ENCODE measurements at regions not wholly inside any gene's neighbourhood (a gene's known extent, or its start where the extent isn't known, plus 50 kb on each side); places are given as distances from the start of the nearest gene placed in this dataset.

DNA sequence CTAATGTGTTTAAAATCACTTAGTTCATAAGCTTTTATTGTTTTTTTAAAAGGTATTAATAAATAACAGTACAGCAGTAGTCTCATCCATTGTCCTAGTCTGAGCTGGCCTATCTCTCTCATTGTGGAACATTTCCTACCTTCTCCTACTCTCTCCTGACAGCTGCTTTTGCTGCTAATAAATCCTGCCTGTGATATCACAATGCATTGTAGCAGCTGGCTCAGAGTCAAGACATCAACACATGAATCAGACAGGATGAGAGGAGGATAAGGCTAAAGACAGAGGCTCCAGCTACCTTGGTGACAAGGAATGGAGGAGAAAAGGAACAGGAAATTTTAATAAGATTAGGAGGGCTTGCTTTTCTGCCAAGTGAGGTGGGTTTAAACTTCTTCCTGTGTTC, 626.1 kb downstream of the HS3ST4 start:
- DNase-seq (ENCODE audit: low read depth) = no peak
- H3K4me3 ChIP-seq (ENCODE audit: low read depth, low read length) = no peak overlapping the region
- TF ChIP-seq, protein P1, sequence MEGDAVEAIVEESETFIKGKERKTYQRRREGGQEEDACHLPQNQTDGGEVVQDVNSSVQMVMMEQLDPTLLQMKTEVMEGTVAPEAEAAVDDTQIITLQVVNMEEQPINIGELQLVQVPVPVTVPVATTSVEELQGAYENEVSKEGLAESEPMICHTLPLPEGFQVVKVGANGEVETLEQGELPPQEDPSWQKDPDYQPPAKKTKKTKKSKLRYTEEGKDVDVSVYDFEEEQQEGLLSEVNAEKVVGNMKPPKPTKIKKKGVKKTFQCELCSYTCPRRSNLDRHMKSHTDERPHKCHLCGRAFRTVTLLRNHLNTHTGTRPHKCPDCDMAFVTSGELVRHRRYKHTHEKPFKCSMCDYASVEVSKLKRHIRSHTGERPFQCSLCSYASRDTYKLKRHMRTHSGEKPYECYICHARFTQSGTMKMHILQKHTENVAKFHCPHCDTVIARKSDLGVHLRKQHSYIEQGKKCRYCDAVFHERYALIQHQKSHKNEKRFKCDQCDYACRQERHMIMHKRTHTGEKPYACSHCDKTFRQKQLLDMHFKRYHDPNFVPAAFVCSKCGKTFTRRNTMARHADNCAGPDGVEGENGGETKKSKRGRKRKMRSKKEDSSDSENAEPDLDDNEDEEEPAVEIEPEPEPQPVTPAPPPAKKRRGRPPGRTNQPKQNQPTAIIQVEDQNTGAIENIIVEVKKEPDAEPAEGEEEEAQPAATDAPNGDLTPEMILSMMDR (IDR thresholded peaks at IDR 0.05; ENCODE audit: control insufficient read depth, extremely low read depth, insufficient read depth) = no peak

DNA sequence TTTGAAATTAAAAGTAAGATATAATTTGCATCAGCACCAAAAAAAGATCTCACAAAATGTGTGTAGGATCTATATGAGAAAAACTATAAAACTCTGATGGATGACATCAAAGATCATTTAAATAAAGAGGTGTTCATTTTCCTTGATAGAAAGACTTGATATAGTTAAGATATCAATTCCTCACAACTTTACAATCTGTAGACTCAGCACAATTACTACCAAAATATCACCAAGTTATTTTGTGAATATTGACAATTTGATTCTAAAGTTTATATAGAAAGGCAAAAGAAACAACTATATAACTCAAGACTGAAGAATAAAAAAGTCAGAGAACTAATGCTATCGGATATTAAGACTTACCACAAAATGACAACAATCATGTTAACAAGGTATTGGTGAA, 638.9 kb downstream of the HS3ST4 start:
- H3K4me3 ChIP-seq (ENCODE audit: low read depth, low read length) = no peak overlapping the region
- TF ChIP-seq, protein P1 (IDR thresholded peaks at IDR 0.05; ENCODE audit: control insufficient read depth, extremely low read depth, insufficient read depth) = no peak
- no peak for DNase-seq (ENCODE audit: low read depth)

DNA sequence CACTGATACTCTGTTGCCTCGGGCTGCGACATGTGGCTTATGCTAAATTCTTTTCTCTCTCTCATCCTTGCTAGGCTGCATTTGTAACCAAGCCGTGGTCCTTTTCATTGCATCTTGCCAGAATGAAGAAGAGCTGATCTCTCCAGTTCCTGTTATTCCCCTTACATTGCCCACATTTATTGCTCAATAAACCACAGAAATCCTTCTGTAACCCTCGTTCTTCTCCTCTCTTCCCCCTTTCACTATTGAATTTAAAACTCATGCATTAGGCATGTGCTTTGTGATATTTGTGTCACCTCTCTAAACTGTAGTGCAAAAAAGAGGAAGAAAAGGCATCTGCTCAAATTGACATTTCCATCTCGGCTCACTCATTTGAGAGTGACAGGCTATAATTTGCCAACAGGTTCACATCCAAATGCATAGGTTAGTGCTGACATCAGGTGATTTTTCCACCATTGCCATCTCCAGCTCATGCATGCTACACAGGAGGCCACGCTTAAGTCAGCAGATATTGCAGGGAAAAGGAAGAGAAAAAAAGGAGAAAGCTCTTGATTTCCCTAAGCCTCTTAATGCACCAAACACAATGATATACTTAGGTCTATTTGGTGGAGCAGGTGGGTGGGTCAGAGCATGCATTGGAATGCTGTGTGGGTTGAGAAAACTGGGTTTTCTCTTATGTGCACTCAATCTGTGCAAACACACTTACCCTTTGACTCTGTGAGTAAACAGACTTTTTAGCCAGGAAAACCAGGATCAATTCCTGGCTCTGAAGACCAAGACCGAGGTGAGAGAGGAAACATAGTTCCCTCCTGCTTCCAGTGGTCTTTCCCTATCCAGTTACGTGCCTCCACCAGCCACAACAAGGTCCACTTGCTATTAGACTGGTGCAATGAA, 642.7 kb downstream of the HS3ST4 start:
- no peak overlapping the region for H3K4me3 ChIP-seq (ENCODE audit: low read depth, low read length)
- DNase-seq (ENCODE audit: low read depth) = no peak
- TF ChIP-seq, protein P1 (IDR thresholded peaks at IDR 0.05; ENCODE audit: control insufficient read depth, extremely low read depth, insufficient read depth) = no peak

DNA sequence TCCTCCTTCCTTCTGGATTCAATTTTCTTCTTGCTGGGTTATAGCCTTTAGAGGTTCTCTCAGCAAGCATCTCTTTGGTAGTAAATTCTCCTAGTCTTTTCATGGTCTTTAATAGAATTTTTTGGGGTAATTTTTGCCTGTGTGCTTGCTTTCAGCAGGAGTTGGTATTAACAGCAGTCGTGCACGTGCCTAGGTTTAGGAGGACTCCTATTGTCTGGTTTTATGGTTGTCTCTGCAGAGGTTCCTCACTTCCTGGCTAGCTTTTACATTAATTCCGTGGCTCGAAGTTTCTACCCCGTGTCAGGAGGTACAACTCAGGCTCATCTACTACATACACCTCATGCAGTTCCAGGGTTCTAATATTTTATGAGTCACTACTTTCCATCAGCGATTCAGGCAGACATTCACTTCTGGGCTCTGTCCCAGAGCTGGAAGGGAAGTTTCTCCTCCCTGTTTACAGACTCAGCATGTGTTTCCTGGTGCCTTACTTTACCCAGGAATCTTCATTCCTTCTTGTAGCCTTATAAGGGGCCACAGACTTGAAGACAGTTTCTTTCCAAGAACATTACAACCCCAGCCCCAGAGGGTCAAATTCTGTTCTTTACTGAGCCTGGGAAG, 643.6 kb downstream of the HS3ST4 start:
- TF ChIP-seq, protein P1 (IDR thresholded peaks at IDR 0.05; ENCODE audit: control insufficient read depth, extremely low read depth, insufficient read depth) = no peak

DNA sequence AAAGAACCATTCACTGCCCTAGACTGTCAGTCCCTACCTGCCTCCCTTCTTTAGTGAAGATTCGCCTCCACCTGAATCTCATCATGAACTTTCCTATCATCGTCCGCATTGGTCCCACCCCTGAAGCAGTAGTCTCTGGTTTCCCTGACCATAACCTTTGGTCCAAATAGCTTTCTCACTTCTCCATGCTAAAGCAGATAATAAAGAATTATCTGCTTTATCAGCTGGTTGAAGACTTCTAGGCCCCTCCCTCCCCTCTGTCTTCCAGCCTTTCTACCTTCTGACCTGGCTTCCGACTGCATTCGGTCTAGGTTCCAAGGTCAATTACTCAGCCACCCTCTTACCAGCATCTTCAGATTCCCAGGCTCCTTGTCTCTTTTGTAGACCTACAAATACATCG, 650.9 kb downstream of the HS3ST4 start:
- DNase-seq (ENCODE audit: low read depth) = no peak
- TF ChIP-seq, protein P1 (IDR thresholded peaks at IDR 0.05; ENCODE audit: control insufficient read depth, extremely low read depth, insufficient read depth) = no peak
- no peak overlapping the region for H3K4me3 ChIP-seq (ENCODE audit: low read depth, low read length)

More for the DNA sequence above, 643.6 kb downstream of the HS3ST4 start:
- no peak overlapping the region for H3K4me3 ChIP-seq (ENCODE audit: low read depth, low read length)
- no peak for DNase-seq (ENCODE audit: low read depth)

DNA sequence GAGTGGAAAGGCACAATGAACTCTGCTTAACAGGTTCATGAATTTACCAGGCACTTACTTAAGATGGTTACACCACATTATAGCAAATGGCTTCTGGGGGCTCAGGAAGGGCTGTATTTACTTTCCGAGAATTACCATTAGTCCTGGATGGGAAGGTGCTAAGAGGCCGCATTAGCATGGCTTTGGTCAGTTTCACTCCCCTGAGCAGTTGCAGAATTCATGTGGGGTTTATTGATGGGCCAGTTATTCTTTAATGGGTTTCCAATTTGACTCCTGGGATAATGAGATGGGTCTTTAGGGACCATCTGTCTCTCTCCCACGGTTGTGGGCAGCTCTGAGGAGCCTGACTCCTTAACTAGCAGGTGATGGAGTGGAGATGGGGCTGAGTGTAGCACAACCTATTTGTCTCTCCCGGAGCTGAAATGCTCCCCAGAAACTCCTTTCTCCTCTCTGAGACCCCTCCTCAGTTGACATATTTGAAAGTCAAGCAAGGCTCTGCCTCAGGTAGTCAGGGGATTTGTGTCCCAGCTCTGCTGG, 652.5 kb downstream of the HS3ST4 start:
- H3K4me3 ChIP-seq (ENCODE audit: low read depth, low read length) = no peak overlapping the region
- TF ChIP-seq, protein P1 (IDR thresholded peaks at IDR 0.05; ENCODE audit: control insufficient read depth, extremely low read depth, insufficient read depth) = no peak
- no peak for DNase-seq (ENCODE audit: low read depth)
